CD4-positive, alpha-beta T cell treated with Interleukin-2 at 100 ng/mL for 4 hours (primary cell): ENCODE measurements at regions not wholly inside any gene's neighbourhood (a gene's known extent, or its start where the extent isn't known, plus 50 kb on each side); places are given as distances from the start of the nearest gene placed in this dataset.

ENCODE experiments used
- DNase-seq: peaks from one replicate; pipeline ENCODE4 v3.0.0-alpha.2; 2020; ENCODE audit warnings: low spot score

GRCh38 chr13:65028101-65028500 lies 2202.0 kb downstream of the PCDH9 start:
- no peak for DNase-seq

- no peak for DNase-seq
Measured at GRCh38 chr13:65026505-65026904, 2203.6 kb downstream of the PCDH9 start.

DNA sequence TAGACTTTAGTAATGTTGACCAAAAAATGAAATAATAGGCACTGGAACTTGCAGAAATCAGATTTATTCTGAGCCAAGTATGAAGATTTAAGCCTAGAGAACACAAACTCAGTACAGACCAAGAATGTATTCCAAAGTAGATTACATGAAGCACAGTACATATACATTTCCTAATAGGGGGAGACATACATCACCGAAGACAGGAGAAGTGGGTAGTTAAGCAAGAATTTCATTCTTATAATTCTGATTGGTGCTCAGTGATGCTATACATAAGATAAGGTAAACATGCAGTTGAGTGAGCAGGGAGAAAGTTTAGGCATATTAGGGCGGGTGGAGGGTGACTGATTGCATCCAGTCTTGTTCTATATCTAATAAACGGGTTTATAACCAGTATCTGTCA lies 2218.8 kb downstream of the PCDH9 start:
- no peak for DNase-seq

DNA sequence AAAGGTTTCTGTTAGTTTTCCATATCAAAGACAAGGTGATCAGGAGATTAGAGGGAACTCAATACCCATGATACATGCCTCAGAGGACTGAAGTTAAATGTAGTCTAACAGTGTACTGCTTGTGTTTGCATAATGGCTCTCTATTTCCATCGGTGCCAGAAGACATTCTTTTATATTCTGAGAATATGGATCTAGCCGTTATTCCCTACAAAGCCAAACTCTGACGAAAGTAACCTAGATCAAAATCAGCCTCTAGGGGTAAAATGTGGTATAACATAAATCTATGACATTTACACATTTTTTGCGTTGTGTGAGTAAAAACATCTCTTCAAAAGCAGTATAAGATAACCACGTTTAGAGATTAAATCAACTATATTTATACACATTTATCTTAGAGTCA lies 2232.7 kb downstream of the PCDH9 start:
- no peak for DNase-seq

DNA sequence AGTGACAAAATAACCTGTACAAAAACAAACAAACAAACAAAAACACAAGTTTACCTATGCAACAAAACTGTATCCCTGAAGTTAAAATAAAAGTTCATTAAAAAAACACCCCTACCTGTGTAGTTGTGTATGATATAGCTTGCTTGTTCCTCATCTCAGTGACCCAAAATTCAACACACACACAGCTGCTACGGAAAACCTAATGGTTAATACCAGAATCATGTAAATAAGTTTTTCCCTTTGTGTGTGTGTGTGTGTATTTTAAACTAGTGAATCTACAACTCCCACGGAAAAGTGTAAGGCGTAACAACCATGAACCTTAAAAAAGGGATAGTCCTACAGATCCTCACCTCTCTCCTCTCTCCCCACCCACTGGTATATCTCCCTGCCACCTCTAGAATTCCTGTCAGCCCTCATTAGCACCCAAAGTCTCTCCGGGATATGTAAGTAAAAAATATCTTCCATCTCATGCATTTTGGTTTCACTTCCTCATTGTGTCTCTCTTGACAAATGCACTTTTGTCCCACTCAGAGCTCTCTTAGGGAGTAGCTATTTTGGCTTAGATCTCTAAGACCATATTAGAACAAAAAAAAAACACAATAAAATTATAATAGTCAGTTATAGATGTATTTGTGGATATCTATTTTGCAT lies 2236.5 kb downstream of the PCDH9 start:
- no peak for DNase-seq

DNA sequence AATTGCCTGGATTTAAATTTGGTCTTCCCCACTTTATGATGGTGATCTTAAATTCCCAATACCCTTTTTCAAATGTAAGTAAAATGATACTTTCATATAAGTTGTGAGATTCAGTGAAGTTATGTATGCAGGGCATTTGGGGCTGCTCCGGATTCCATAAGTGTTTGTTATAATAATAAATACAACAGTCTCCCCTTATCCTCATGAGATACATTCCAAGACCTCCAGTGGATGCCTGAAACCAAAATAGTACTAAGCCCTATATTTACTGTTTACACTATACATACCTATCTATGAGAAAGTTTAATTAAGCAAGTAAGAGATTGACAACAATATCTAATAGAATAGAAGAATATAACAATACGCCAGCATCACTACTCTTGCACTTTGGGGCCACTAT lies 2237.8 kb downstream of the PCDH9 start:
- DNase-seq = no peak

GRCh38 chr13:64985075-64985474 lies 2245.1 kb downstream of the PCDH9 start:
- DNase-seq = no peak

DNA sequence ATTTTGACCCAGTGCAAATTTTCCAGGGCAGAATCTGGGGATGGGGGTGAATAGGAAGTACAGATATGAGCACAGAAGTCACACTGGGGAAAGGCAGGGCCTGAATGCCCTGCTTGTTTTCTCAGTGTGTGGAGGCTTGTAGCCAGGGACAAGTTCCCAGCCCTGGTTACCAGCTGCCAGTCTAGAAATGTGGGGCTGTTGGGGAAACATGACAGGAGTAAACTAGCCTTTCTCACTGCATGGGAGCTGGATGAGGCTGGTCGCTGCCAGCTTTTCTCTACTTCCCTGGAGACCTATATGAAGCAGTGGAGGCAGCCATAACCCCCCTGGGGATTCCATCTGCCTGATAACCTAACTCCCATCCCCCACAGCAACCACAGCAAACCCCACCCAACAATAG lies 2267.7 kb downstream of the PCDH9 start:
- no peak for DNase-seq

DNA sequence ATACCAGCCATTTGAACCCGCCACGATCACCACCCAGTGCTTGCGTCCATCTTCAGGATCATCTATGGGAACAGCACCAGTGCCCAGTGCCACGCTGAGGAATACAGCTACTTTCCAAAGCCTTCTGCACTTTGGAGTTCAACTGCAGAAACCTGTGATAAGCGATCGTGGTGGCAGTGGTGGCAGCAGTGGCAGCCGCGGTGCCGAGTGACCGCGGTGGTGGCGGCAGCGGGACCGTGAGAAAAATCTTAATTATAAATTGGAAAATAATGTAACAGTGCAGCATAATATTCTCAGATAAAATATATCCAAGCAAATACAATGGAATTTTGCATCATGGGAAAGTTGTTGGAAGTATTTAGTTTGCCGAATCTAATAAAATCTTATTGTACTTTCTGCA lies 2270.9 kb downstream of the PCDH9 start:
- no peak for DNase-seq

GRCh38 chr13:64958106-64958505 lies 2272.0 kb downstream of the PCDH9 start:
- no peak for DNase-seq

DNA sequence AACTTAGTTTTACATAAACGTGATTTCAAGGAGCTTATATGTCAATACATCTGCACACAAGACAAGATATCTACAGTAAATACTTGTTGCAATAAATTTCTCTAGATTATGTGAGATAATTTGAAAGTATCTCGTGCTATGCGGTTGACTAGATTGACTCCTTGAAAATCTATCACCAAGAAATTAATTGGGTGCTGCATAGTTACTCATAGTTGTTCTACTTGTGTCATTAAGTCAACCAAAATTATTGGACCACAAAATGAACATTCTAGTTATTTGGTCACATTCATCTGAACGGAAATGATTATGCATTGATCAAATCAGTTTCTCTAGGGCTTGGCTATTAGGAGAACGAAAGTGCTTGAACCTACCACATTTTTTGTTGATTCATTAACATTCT lies 2291.5 kb downstream of the PCDH9 start:
- DNase-seq = no peak

- no peak for DNase-seq
Measured at GRCh38 chr13:64937302-64937701, 2292.8 kb downstream of the PCDH9 start.

DNA sequence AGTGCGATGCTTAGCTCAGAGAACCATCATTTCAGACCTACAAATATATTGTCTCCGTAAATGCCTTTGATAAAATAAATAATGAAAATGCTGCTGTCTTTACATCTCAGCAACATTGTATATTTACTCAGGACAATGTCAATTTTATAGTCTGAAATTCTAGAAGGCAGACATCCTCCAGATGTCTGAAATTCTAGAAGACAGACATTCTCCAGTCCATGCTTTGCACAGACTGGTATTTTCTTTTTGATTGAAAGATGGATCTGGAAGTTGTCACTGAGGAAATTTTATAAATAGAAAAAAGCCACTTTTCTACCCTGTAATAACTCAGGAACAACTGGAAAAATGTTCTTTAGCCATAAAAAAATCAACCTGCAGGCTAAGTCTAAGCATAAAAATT lies 2293.3 kb downstream of the PCDH9 start:
- DNase-seq = no peak

DNA sequence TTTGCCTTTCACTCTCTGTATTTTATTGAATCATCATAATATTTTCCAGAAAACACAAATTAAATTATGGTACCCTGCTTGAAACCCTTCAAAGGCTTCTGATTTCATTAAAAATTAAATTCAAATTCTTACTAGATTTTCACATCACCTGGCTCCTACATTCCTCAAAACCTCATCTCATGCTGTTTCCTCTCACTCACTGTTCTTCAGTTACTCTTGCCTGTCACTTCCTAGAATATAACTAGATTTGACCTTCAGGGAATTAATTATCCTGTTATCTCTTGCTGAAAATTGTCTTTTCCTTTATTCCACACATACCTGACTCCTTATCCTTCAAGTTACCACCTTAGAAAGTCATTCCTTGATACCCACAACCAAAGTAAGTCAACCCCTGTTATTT lies 2294.7 kb downstream of the PCDH9 start:
- DNase-seq = no peak

DNA sequence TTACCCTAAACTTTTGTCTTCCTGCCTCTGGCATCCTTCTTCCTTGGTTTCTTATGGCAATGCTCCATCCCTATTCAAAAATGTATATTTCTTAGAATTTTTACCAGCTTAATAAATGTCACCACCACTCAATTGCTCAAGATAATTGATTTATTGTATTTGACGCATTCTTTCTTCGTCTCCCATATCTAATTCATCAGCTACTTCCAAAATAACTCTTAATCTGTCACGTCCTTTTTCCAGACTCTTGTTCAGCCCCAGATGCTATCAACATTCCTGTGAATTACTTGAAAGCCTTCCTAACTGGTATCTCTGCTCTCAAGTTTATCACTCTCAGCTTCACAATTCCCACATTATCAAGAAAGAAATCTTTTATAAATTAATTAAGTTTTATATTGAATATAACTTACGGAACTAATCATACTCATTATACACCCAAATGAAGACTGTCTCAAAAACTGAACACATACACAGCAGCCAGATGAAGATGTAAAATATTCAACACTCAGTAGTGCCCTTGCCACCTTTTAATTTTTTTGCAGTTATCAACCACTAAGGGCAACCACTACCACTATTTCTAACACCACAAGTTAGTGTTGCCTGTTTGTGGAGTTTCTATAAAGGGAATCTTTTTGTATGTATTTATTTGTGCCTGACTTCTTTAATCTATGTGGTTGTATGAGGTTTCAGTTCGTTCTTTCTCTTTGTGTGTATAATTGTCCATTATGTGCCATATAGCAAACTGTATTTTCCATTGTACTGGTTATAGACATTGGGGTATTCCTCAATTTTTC lies 2295.4 kb downstream of the PCDH9 start:
- DNase-seq = no peak

DNA sequence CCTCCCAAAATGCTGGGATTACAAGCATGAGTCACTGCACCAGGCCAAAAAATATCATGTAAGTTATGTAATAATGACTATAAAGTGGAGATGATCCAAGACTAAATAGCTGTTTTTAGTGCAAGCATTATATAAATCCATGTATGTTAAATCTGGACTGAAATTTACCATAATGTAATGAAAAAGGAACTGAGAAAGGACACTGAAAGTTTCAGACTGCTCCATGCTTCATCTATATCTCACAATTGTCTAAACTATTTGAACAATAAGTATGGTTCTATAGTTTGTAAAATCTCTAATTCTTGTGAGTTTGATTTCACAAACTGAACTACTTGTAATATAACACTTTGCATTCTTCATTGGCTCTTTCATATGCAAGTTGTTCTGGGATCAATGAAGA lies 2299.5 kb downstream of the PCDH9 start:
- no peak for DNase-seq

DNA sequence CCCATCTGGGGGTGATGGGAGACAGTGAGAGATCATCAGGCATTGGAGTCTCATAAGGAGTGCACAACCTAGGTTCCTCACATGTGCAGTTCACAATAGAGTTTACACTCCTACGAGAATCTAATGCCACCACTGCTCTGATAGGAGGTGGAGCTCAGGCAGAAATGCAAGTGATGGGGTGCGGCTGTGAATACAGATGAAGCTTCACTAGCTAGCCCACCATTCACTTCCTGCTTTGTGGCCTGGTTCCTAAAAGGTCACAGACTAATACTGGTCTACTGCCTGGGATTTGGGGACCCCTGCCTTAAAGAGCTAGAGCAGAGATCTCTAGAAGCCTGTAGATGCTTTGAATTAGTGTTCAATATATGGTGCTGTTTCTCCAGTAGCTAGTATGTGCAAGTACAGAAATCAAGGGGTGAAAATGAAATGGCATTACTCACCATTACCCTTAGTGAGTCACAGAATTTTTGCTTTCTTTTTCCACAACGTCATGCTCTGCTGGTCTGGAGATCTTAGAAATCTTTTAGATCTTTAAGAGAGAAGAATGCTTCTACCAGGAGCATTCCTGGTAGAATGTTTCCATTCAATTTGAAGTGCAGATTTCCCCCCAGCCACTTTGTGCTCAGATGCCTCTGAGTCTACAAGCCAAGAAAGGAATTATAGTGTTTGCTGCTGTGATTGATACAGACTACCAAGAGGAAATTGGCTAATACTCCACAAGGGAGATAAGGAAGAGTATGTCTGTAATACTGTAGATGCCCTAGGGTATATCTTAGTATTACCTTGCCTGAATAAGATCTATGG lies 2301.2 kb downstream of the PCDH9 start:
- no peak for DNase-seq

GRCh38 chr13:64925727-64926126 lies 2304.4 kb downstream of the PCDH9 start:
- no peak for DNase-seq

GRCh38 chr13:64925284-64925683 lies 2304.9 kb downstream of the PCDH9 start:
- DNase-seq = no peak

DNA sequence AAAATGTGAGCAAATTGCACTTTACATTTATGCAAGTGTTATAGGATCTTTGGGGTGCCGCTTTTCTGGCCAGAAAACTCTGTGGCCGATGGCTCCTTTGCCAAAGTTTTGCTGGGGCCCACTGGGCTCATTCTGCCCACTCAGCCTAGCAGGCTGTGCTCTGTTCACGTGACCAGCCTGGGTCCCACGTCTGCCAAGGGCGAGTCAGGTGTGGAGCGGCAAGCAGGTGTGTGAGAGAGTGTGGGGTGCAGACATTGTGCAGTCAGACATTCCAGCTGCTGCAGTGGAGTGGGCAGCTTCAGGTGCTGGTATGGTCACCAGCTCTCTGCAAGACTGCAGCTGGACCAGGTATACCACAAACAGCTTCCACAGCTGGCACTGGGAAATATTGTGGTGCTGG lies 2305.7 kb downstream of the PCDH9 start:
- DNase-seq = no peak

GRCh38 chr13:64917566-64917965 lies 2312.6 kb downstream of the PCDH9 start:
- no peak for DNase-seq

GRCh38 chr13:64912141-64912540 lies 2318.0 kb downstream of the PCDH9 start:
- no peak for DNase-seq

DNA sequence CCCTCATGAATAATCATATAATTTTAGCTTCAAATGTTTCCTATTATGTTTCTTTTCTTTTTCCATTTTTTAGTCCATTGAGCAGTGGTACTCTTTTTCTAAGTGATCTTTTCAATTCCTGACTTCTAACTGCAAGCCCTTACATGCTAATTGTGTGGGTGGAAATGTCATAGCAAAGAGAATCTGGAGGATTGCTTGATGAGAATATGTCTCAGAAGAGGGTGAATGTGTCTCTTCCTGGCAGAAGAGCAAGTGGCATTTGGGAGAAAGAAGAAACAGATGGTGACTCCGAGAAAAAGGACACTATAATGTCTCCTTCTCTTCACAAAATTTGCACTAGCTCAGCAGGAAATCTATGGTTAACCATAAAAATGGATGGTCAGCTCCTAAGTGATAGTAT lies 2320.0 kb downstream of the PCDH9 start:
- no peak for DNase-seq
